ENCODE measurements at regions not wholly inside any gene's neighbourhood (a gene's known extent, or its start where the extent isn't known, plus 50 kb on each side); places are given as distances from the start of the nearest gene placed in this dataset.

GRCh38 chr18:25538175-25538922 lies 186.4 kb upstream of the ZNF521 start:
- TF ChIP-seq POLR2AphosphoS5 (IDR thresholded peaks at IDR 0.05) = no peak
- TF ChIP-seq CTCF (IDR thresholded peaks at IDR 0.05) = no peak
- TF ChIP-seq POLR2A (IDR thresholded peaks at IDR 0.05) = no peak

Measured in transverse colon (tissue), 4 donors.